Naive thymus-derived CD4-positive, alpha-beta T cell (primary cell): ENCODE measurements at regions not wholly inside any gene's neighbourhood (a gene's known extent, or its start where the extent isn't known, plus 50 kb on each side); places are given as distances from the start of the nearest gene placed in this dataset.

ENCODE experiments used
- ATAC-seq: fragments of 150-1000 bp; cut with Tn5 transposase; 2 replicates; pipeline ENCODE4 v1.10.0; 2021; ENCODE audit warnings: mild to moderate bottlenecking, moderate library complexity
- CTCF ChIA-PET: fragments of 350-600 bp; sonication (Branson Sonifier 250); formaldehyde crosslinking; loops from one replicate; lab custom pipeline; 2021; ENCODE audit warnings: antibody characterized with exemption; lab: Charles Lee
- POLR2A ChIA-PET: fragments of 350-600 bp; sonication (Branson Sonifier 250); formaldehyde crosslinking; loops from one replicate; lab custom pipeline; 2021; ENCODE audit warnings: antibody characterized with exemption, inconsistent platforms; lab: Charles Lee
- DNase-seq, 9 donors: peaks; one replicate each; pipeline versions ENCODE4 v3.0.0 to v3.0.0-alpha.2; 2020 to 2022; ENCODE audit warnings: mixed read lengths in 1 of 9
- H3K27ac ChIP-seq: one replicate; pipeline ENCODE4 v1.7.0; 2013; ENCODE audit warnings: mild to moderate bottlenecking, low read depth, low read length, moderate library complexity
- H3K27me3 ChIP-seq, 2 donors: one replicate each; pipeline ENCODE4 v1.7.0; 2013; ENCODE audit warnings: low read length in 2 of 2, mild to moderate bottlenecking in 2 of 2, moderate library complexity in 2 of 2; ENCODE audit not compliant: control insufficient read depth in 2 of 2, insufficient read depth in 2 of 2
- H3K36me3 ChIP-seq, 3 experiments: 1 replicate in 2 of 3; 2 replicates in 1 of 3; pipeline ENCODE4 v1.7.0; 2013; ENCODE audit warnings: low read length in 3 of 3, mild to moderate bottlenecking in 3 of 3, moderate library complexity in 1 of 3; ENCODE audit not compliant: insufficient read depth in 3 of 3, control insufficient read depth in 2 of 3
- H3K4me1 ChIP-seq, 2 donors: one replicate each; pipeline ENCODE4 v1.7.0; 2013; ENCODE audit warnings: low read length in 2 of 2, mild to moderate bottlenecking in 2 of 2, moderate library complexity in 1 of 2; ENCODE audit not compliant: control insufficient read depth in 2 of 2, insufficient read depth in 2 of 2
- H3K4me3 ChIP-seq: 2 replicates; pipeline ENCODE4 v1.7.0; 2013; ENCODE audit warnings: mild to moderate bottlenecking, low read length
- H3K9me3 ChIP-seq, 3 experiments: 1 replicate in 2 of 3; 2 replicates in 1 of 3; pipeline ENCODE4 v1.7.0; 2013; ENCODE audit warnings: low read length in 3 of 3; ENCODE audit not compliant: control insufficient read depth in 2 of 3
- H3K27ac Mint-ChIP-seq, 9 donors: one replicate each; pipeline ENCODE4 v1.8.0; 2020 to 2022; ENCODE audit warnings: mixed read lengths in 9 of 9, mild to moderate bottlenecking in 8 of 9, moderate library complexity in 5 of 9, inconsistent platforms in 2 of 9
- H3K27me3 Mint-ChIP-seq, 5 donors: one replicate each; pipeline ENCODE4 v1.8.0; 2021 to 2022; ENCODE audit warnings: mixed read lengths in 5 of 5, mild to moderate bottlenecking in 1 of 5
- H3K36me3 Mint-ChIP-seq, 5 donors: one replicate each; pipeline ENCODE4 v1.8.0; 2020 to 2022; ENCODE audit warnings: mixed read lengths in 5 of 5, mild to moderate bottlenecking in 3 of 5, inconsistent platforms in 1 of 5
- H3K4me1 Mint-ChIP-seq, 7 donors: one replicate each; pipeline ENCODE4 v1.8.0; 2020 to 2022; ENCODE audit warnings: mixed read lengths in 7 of 7, mild to moderate bottlenecking in 3 of 7, inconsistent platforms in 1 of 7
- H3K4me3 Mint-ChIP-seq, 10 donors: one replicate each; pipeline ENCODE4 v1.8.0; 2020 to 2022; ENCODE audit warnings: mild to moderate bottlenecking in 10 of 10, mixed read lengths in 10 of 10, moderate library complexity in 6 of 10, inconsistent platforms in 2 of 10
- H3K9me3 Mint-ChIP-seq, 11 donors: one replicate each; pipeline ENCODE4 v1.8.0; 2020 to 2022; ENCODE audit warnings: mixed read lengths in 11 of 11, mild to moderate bottlenecking in 4 of 11, inconsistent platforms in 1 of 11, moderate library complexity in 1 of 11
- intact Hi-C, 2 donors: fragments of 100-400 bp; cut with micrococcal nuclease; formaldehyde crosslinking; loops; one replicate each; pipeline ENCODE4 v1.15.1; 2023

GRCh38 chr6:167697316-167697715 is 129.4 kb upstream of the AFDN start:
- Mint-ChIP-seq H3K4me3 (no peak overlapping the region), H3K9me3 (no peaks in the 10 kb centered on the region), H3K27ac (no peak overlapping the region), H3K27me3 (peaks cover 12 to 59% (median 15%) of the 10 kb centered on the region in 5 donors), H3K36me3 (peaks cover 0 to 2% (median 0%) of the 10 kb centered on the region in 5 donors), H3K4me1 (peaks cover 12 to 38% (median 19%) of the 10 kb centered on the region in 7 donors)
- Histone ChIP-seq H3K4me1 (peaks cover 0 to 17% of the 10 kb centered on the region in 2 donors), H3K4me3 (no peak overlapping the region), H3K9me3 (no peaks in the 10 kb centered on the region), H3K36me3 (no peaks in the 10 kb centered on the region), H3K27me3 (no peaks in the 10 kb centered on the region), H3K27ac (no peak overlapping the region)
- intact Hi-C loops: no loop called here
- ChIA-PET CTCF (no interaction called here), POLR2A (no interaction called here)
- ATAC-seq: no peak
- no peak for DNase-seq

GRCh38 chr6:167698540-167698939 is 128.2 kb upstream of the AFDN start:
- Histone ChIP-seq H3K4me3 (no peak overlapping the region), H3K27me3 (no peaks in the 10 kb centered on the region), H3K4me1 (peaks cover 0 to 17% of the 10 kb centered on the region in 2 donors), H3K27ac (no peak overlapping the region), H3K36me3 (no peaks in the 10 kb centered on the region), H3K9me3 (no peaks in the 10 kb centered on the region)
- Mint-ChIP-seq H3K4me1 (peaks cover 12 to 39% (median 19%) of the 10 kb centered on the region in 7 donors), H3K27me3 (peaks cover 14 to 57% (median 15%) of the 10 kb centered on the region in 5 donors), H3K4me3 (no peak overlapping the region), H3K9me3 (no peaks in the 10 kb centered on the region), H3K36me3 (peaks cover 0 to 2% (median 0%) of the 10 kb centered on the region in 5 donors), H3K27ac (peak overlapping the region in 1 of 9 donors; percentile 74)
- CTCF ChIA-PET: interaction anchor here (0.8 kb wide), 1 partner anchor 8 kb away, joined by 3 read pairs; no protein-coding TSS in a partner anchor
- POLR2A ChIA-PET: no interaction called here
- no peak for DNase-seq
- intact Hi-C loops: no loop called here
- ATAC-seq: no peak

GRCh38 chr6:167699141-167699931 is 127.4 kb upstream of the AFDN start:
- Histone ChIP-seq H3K4me1 (peaks cover 0 to 17% of the 10 kb centered on the region in 2 donors), H3K27me3 (peaks cover 0 to 5% of the 10 kb centered on the region in 2 donors), H3K36me3 (no peaks in the 10 kb centered on the region), H3K4me3 (peak overlapping the region; percentile 29), H3K9me3 (no peaks in the 10 kb centered on the region), H3K27ac (no peak overlapping the region)
- H3K9me3 Mint-ChIP-seq: no peaks in the 10 kb centered on the region
- peak overlapping the region; percentile 66 to 86 (median 82) for H3K4me3 Mint-ChIP-seq
- peak; percentile 89 for ATAC-seq
- H3K4me1 Mint-ChIP-seq: peaks cover 12 to 39% (median 19%) of the 10 kb centered on the region in 7 donors
- H3K27me3 Mint-ChIP-seq: peaks cover 8 to 53% (median 11%) of the 10 kb centered on the region in 5 donors
- ChIA-PET POLR2A (no interaction called here), CTCF (interaction anchor here (0.8 kb wide), 1 partner anchor 9 kb away, joined by 3 read pairs; no protein-coding TSS in a partner anchor)
- peak in 7 of 9 donors; percentile 24 to 66 (median 56) for DNase-seq
- intact Hi-C loops: loop anchor here in 1 of 2 donors (1.0 kb wide), 1 partner anchor 8 kb away; no protein-coding TSS in a partner anchor
- peaks cover 0 to 2% (median 0%) of the 10 kb centered on the region in 5 donors for H3K36me3 Mint-ChIP-seq
- H3K27ac Mint-ChIP-seq: peak overlapping the region; percentile 48 to 90 (median 74)

- POLR2A ChIA-PET: no interaction called here
These were observed 126.5 kb upstream of the AFDN start for GRCh38 chr6:167700199-167700598.

GRCh38 chr6:167701010-167701409 is 125.7 kb upstream of the AFDN start:
- peak overlapping the region in 1 of 9 donors; percentile 74 for H3K27ac Mint-ChIP-seq
- H3K4me1 Mint-ChIP-seq: peaks cover 20 to 53% (median 33%) of the 10 kb centered on the region in 7 donors
- Histone ChIP-seq H3K27ac (no peak overlapping the region), H3K27me3 (peaks cover 0 to 11% of the 10 kb centered on the region in 2 donors), H3K4me3 (no peak overlapping the region), H3K36me3 (no peaks in the 10 kb centered on the region), H3K9me3 (no peaks in the 10 kb centered on the region), H3K4me1 (peaks cover 6 to 31% of the 10 kb centered on the region in 2 donors)
- ATAC-seq (no peak), DNase-seq (no peak)
- POLR2A ChIA-PET: no interaction called here
- H3K27me3 Mint-ChIP-seq: peaks cover 12 to 55% (median 14%) of the 10 kb centered on the region in 5 donors
- no peaks in the 10 kb centered on the region for H3K9me3 Mint-ChIP-seq
- CTCF ChIA-PET: no interaction called here
- intact Hi-C loops: loop anchor here in 1 of 2 donors (2.0 kb wide), 1 partner anchor 350 kb away; no protein-coding TSS in a partner anchor
- no peaks in the 10 kb centered on the region for H3K36me3 Mint-ChIP-seq
- no peak overlapping the region for H3K4me3 Mint-ChIP-seq

More at GRCh38 chr6:167700199-167700598, 126.5 kb upstream of the AFDN start:
- intact Hi-C loops: loop anchor here in 1 of 2 donors (2.0 kb wide), 1 partner anchor 349 kb away; no protein-coding TSS in a partner anchor
- Mint-ChIP-seq H3K4me3 (peak overlapping the region in 8 of 10 donors; percentile 4 to 86 (median 79)), H3K27ac (peak overlapping the region in 5 of 9 donors; percentile 46 to 90 (median 74)), H3K4me1 (peaks cover 17 to 47% (median 25%) of the 10 kb centered on the region in 7 donors), H3K27me3 (peaks cover 11 to 52% (median 14%) of the 10 kb centered on the region in 5 donors), H3K36me3 (no peaks in the 10 kb centered on the region), H3K9me3 (no peaks in the 10 kb centered on the region)
- CTCF ChIA-PET: no interaction called here
- H3K27me3 ChIP-seq: peaks cover 0 to 11% of the 10 kb centered on the region in 2 donors
- peaks cover 0 to 23% of the 10 kb centered on the region in 2 donors for H3K4me1 ChIP-seq
- ATAC-seq (no peak), DNase-seq (no peak)
- H3K36me3 ChIP-seq: no peaks in the 10 kb centered on the region
- no peak overlapping the region for H3K27ac ChIP-seq
- no peak overlapping the region for H3K4me3 ChIP-seq
- no peaks in the 10 kb centered on the region for H3K9me3 ChIP-seq

- Mint-ChIP-seq H3K4me1 (peaks cover 25 to 63% (median 47%) of the 10 kb centered on the region in 7 donors), H3K4me3 (peak overlapping the region in 1 of 10 donors; percentile 23), H3K27me3 (peaks cover 19 to 58% (median 26%) of the 10 kb centered on the region in 5 donors), H3K36me3 (no peaks in the 10 kb centered on the region), H3K27ac (no peak overlapping the region), H3K9me3 (no peaks in the 10 kb centered on the region)
- peaks cover 8 to 44% of the 10 kb centered on the region in 2 donors for H3K4me1 ChIP-seq
- no peaks in the 10 kb centered on the region for H3K9me3 ChIP-seq
- no peak overlapping the region for H3K27ac ChIP-seq
- POLR2A ChIA-PET: no interaction called here
- CTCF ChIA-PET: interaction anchor here (0.5 kb wide), 1 partner anchor 928 kb away, joined by 5 read pairs; no protein-coding TSS in a partner anchor
- peaks cover 0 to 11% of the 10 kb centered on the region in 2 donors for H3K27me3 ChIP-seq
- no peak overlapping the region for H3K4me3 ChIP-seq
- no peaks in the 10 kb centered on the region for H3K36me3 ChIP-seq
- intact Hi-C loops: no loop called here
- ATAC-seq (no peak), DNase-seq (no peak)
These were observed 124.4 kb upstream of the AFDN start for GRCh38 chr6:167702241-167702827.
